Ishikawa (cell line): ENCODE measurements at regions not wholly inside any gene's neighbourhood (a gene's known extent, or its start where the extent isn't known, plus 50 kb on each side); places are given as distances from the start of the nearest gene placed in this dataset.

Experiments
- CEBPB ChIP-seq: IDR thresholded peaks from 2 replicates; pipeline ENCODE4 v1.6.1; 2012
- CREB1 ChIP-seq: IDR thresholded peaks from 2 replicates; pipeline ENCODE4 v1.6.1; 2012; ENCODE audit warnings: low read depth
- EGR1 ChIP-seq: IDR thresholded peaks from 2 replicates; pipeline ENCODE4 v1.6.1; 2012
- EP300 ChIP-seq: IDR thresholded peaks from 2 replicates; pipeline ENCODE4 v1.6.1; 2012; ENCODE audit warnings: borderline replicate concordance
- FOXM1 ChIP-seq: IDR thresholded peaks from 2 replicates; pipeline ENCODE4 v1.6.1; 2012; ENCODE audit warnings: low read depth, borderline replicate concordance
- NFIC ChIP-seq: IDR thresholded peaks from 2 replicates; pipeline ENCODE4 v1.6.1; 2012
- RAD21 ChIP-seq: IDR thresholded peaks from 2 replicates; pipeline ENCODE4 v1.6.1; 2012; ENCODE audit warnings: low read depth
- REST ChIP-seq: IDR thresholded peaks from 2 replicates; pipeline ENCODE4 v1.6.1; 2012; ENCODE audit warnings: low read depth, mild to moderate bottlenecking
- TAF1 ChIP-seq: IDR thresholded peaks from 2 replicates; pipeline ENCODE4 v1.6.1; 2012; ENCODE audit warnings: low read depth, mild to moderate bottlenecking
- TCF12 ChIP-seq: IDR thresholded peaks from 2 replicates; pipeline ENCODE4 v1.6.1; 2012; ENCODE audit warnings: low read depth
- TEAD4 ChIP-seq: IDR thresholded peaks from 2 replicates; pipeline ENCODE4 v1.6.1; 2012
- USF1 ChIP-seq: IDR thresholded peaks from 2 replicates; pipeline ENCODE4 v1.6.1; 2012
- YY1 ChIP-seq: IDR thresholded peaks from 2 replicates; pipeline ENCODE4 v1.6.1; 2012; ENCODE audit warnings: low read depth
- ZBTB7A ChIP-seq: IDR thresholded peaks from 2 replicates; pipeline ENCODE4 v1.6.1; 2012; ENCODE audit warnings: low read depth
- TF ChIP-seq, protein P1 (sequence below): IDR thresholded peaks from 2 replicates; pipeline ENCODE4 v1.6.1; 2012

GRCh38 chr6:119829006-119829405 is 479.4 kb upstream of the MAN1A1 start:
- TF ChIP-seq YY1 (no peak), EGR1 (no peak), RAD21 (no peak), USF1 (no peak), CREB1 (no peak), NFIC (no peak), TEAD4 (no peak), FOXM1 (no peak), CEBPB (no peak), REST (no peak), EP300 (no peak), TCF12 (no peak)
- TF ChIP-seq, protein P1, sequence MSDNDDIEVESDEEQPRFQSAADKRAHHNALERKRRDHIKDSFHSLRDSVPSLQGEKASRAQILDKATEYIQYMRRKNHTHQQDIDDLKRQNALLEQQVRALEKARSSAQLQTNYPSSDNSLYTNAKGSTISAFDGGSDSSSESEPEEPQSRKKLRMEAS, result no peak

GRCh38 chr6:119821380-119821779 is 471.8 kb upstream of the MAN1A1 start:
- TF ChIP-seq TCF12 (no peak), EGR1 (no peak), EP300 (no peak), USF1 (no peak)

DNA sequence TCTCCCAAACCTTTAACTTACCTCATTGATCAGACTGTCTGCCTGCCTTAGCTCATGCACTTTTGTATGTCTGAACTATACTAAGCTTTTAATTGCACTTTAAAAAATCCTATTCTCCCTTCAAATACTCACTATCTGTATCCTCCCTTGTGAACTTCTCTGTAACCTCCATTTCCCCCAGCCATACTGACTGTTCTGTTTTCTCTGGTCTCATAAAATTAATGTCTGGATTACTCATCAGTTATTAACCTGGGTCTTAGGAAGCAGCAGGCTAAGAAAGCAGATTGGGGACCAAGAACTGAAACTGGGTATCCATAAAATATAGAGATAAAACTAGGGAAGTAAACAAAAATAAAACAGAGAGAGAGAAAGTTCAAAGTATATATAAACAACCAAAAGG is 469.3 kb upstream of the MAN1A1 start:
- TF ChIP-seq ZBTB7A, result no peak
- TF ChIP-seq RAD21, result no peak
- TF ChIP-seq YY1, result no peak

DNA sequence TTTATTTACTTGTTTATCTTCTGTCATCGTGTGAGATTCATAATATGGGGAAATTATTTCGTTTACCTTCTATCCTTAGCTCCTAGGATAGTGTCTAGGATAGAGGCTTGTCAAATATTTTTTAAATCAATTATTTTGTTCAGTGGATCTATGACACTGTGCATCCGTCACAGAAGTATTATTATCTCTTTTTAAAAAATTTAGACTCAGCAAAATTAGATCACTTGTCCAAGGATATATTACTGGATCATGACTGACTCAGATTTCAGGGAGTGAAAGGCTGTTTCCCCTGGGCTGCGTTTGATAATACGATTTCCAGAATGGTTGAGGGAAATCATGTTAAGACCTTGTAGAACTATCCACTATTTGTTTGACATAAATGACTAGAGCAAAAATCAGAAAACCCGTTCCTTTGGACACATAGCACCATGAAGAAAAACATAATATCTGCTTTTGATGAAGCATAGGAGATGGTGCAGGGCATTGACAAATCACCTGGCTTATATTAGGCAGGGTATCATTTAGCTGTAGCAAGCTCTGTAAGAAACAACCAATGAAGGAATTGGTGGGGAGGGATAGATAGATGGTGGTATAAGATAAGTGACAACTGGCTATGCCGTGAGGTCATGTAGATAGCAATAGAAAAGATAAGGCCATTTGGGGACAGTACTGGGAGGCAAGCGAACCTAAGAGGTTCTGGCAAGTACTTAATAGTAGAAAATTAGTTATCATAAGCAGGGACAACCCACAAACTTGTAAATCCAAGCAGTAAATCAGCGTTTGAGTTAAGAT is 465.2 kb upstream of the MAN1A1 start:
- TF ChIP-seq CREB1 (no peak), RAD21 (no peak), TEAD4 (no peak), FOXM1 (no peak), EP300 (no peak), ZBTB7A (no peak), USF1 (no peak), YY1 (no peak), TAF1 (no peak), CEBPB (no peak), REST (no peak), TCF12 (no peak), EGR1 (no peak), NFIC (no peak)
- TF ChIP-seq, protein P1, result no peak

DNA sequence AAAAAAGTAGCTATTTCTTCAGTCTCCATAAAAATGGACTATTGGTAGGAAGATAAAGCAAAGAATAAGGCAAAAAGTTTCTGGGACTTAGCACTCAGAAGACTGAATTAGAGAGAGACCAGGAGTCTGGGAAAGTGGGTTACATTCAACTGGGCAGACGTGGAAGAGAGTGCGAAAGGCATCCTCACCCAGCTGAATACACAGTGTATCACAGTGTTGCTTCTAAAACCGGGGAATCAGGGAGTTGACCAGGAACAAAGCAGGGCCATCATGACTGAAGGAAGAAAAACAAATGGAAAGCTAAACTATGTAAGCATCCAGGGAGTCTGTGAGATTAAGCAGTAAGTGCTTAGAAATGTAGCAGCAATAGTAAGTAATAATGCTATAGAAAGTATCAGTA is 452.9 kb upstream of the MAN1A1 start:
- TF ChIP-seq RAD21, result no peak
- no peak for TF ChIP-seq FOXM1
- TF ChIP-seq TAF1, result no peak
- no peak for TF ChIP-seq CREB1
- TF ChIP-seq EGR1, result no peak
- no peak for TF ChIP-seq USF1
- TF ChIP-seq REST, result no peak
- TF ChIP-seq NFIC, result no peak
- TF ChIP-seq, protein P1, result no peak
- no peak for TF ChIP-seq ZBTB7A
- no peak for TF ChIP-seq YY1
- no peak for TF ChIP-seq TCF12
- TF ChIP-seq CEBPB, result no peak
- TF ChIP-seq TEAD4, result no peak
- no peak for TF ChIP-seq EP300
